ENCODE measurements at regions not wholly inside any gene's neighbourhood (a gene's known extent, or its start where the extent isn't known, plus 50 kb on each side); places are given as distances from the start of the nearest gene placed in this dataset.

GRCh38 chr11:41935241-41935640, 475.8 kb upstream of the LRRC4C start:
- no peak overlapping the region for H3K27ac ChIP-seq (ENCODE audit: poor library complexity, severe bottlenecking)
- H3K4me1 ChIP-seq (ENCODE audit: insufficient read depth, poor library complexity, severe bottlenecking): no peaks in the 10 kb centered on the region
- H3K27me3 ChIP-seq (ENCODE audit: insufficient read depth, poor library complexity, severe bottlenecking): no peaks in the 10 kb centered on the region
- no peak for TF ChIP-seq CTCF (IDR thresholded peaks at IDR 0.05; ENCODE audit: poor library complexity, severe bottlenecking)
- ATAC-seq (ENCODE audit: low read depth): no peak
- no peaks in the 10 kb centered on the region for H3K36me3 ChIP-seq (ENCODE audit: low read depth)
- no peak for DNase-seq (ENCODE audit: low spot score)
- H3K9me3 ChIP-seq (ENCODE audit: severe bottlenecking): no peaks in the 10 kb centered on the region
- H3K4me3 ChIP-seq (ENCODE audit: severe bottlenecking): no peak overlapping the region

- no peaks in the 10 kb centered on the region for H3K27me3 ChIP-seq (ENCODE audit: insufficient read depth, poor library complexity, severe bottlenecking)
- H3K27ac ChIP-seq (ENCODE audit: poor library complexity, severe bottlenecking): no peak overlapping the region
- H3K9me3 ChIP-seq (ENCODE audit: severe bottlenecking): no peaks in the 10 kb centered on the region
- no peak for ATAC-seq (ENCODE audit: low read depth)
- H3K4me1 ChIP-seq (ENCODE audit: insufficient read depth, poor library complexity, severe bottlenecking): no peaks in the 10 kb centered on the region
- no peak for DNase-seq (ENCODE audit: low spot score)
- no peak overlapping the region for H3K4me3 ChIP-seq (ENCODE audit: severe bottlenecking)
- no peaks in the 10 kb centered on the region for H3K36me3 ChIP-seq (ENCODE audit: low read depth)
- TF ChIP-seq CTCF (IDR thresholded peaks at IDR 0.05; ENCODE audit: poor library complexity, severe bottlenecking): no peak
Observed at GRCh38 chr11:41935795-41936194, 476.3 kb upstream of the LRRC4C start.

DNA sequence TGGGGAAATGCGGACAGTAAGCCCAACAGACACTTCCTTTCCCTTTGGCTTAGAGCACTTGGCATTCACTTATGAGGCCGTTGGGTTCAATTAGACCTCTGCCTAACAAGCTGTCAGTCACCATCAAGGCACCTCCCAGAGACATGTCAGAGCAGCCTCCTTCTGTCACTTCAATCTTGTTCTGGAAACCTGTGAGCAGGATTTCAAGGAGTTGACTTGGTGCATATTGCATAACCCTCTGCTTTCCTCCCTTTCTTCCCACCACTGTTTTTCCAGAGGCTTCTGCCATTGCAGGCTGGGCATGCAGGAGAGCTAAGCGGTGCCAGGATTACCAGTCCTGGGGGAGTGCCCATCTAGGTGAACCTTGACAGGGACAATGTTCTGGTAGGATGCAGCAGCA, 484.2 kb upstream of the LRRC4C start:
- Histone ChIP-seq H3K27me3 (ENCODE audit: insufficient read depth, poor library complexity, severe bottlenecking) (no peaks in the 10 kb centered on the region), H3K4me3 (ENCODE audit: severe bottlenecking) (no peak overlapping the region), H3K9me3 (ENCODE audit: severe bottlenecking) (no peaks in the 10 kb centered on the region), H3K4me1 (ENCODE audit: insufficient read depth, poor library complexity, severe bottlenecking) (no peaks in the 10 kb centered on the region), H3K36me3 (ENCODE audit: low read depth) (no peaks in the 10 kb centered on the region), H3K27ac (ENCODE audit: poor library complexity, severe bottlenecking) (no peak overlapping the region)
- ATAC-seq (ENCODE audit: low read depth) (no peak), DNase-seq (ENCODE audit: low spot score) (no peak)
- no peak for TF ChIP-seq CTCF (IDR thresholded peaks at IDR 0.05; ENCODE audit: poor library complexity, severe bottlenecking)

GRCh38 chr11:41947392-41947791, 487.9 kb upstream of the LRRC4C start:
- TF ChIP-seq CTCF (IDR thresholded peaks at IDR 0.05; ENCODE audit: poor library complexity, severe bottlenecking): no peak
- no peak for DNase-seq (ENCODE audit: low spot score)
- Histone ChIP-seq H3K9me3 (ENCODE audit: severe bottlenecking) (no peaks in the 10 kb centered on the region), H3K36me3 (ENCODE audit: low read depth) (no peaks in the 10 kb centered on the region), H3K4me1 (ENCODE audit: insufficient read depth, poor library complexity, severe bottlenecking) (no peaks in the 10 kb centered on the region), H3K27ac (ENCODE audit: poor library complexity, severe bottlenecking) (no peak overlapping the region), H3K27me3 (ENCODE audit: insufficient read depth, poor library complexity, severe bottlenecking) (no peaks in the 10 kb centered on the region), H3K4me3 (ENCODE audit: severe bottlenecking) (no peak overlapping the region)
- no peak for ATAC-seq (ENCODE audit: low read depth)

DNA sequence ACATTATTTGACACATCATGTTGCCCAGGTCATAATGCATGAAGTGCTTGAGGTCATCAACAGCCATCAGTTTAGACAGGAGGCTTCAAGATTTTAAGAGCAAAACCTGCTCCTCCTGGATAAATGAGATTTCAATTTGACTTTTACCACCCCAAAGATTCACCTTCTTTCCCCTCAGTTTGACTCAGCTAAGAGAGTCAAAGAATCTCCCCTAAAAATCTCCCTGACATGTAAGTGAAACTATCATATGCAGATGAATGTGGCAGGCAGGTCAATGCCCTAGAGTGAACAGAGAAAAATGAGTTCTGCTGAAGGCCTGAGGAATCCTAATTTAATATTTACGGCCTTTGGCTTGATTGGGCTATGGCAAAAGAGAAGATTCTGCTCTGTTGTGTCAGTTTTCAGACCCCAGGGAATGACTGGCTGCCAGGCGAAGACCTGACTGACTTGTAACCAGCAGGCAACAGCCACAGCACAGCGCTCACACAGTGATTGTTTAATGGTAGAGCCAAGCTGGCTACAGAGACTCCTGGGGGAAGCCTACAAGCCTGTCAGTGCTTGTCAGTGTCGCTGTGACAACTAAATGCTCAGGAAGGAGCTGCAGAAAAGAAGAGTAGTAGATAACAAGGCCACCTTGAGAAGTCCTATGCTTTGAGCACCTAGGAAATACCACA, 491.2 kb upstream of the LRRC4C start:
- Histone ChIP-seq H3K4me3 (ENCODE audit: severe bottlenecking) (no peak overlapping the region), H3K4me1 (ENCODE audit: insufficient read depth, poor library complexity, severe bottlenecking) (no peaks in the 10 kb centered on the region), H3K36me3 (ENCODE audit: low read depth) (no peaks in the 10 kb centered on the region), H3K9me3 (ENCODE audit: severe bottlenecking) (no peaks in the 10 kb centered on the region), H3K27me3 (ENCODE audit: insufficient read depth, poor library complexity, severe bottlenecking) (no peaks in the 10 kb centered on the region), H3K27ac (ENCODE audit: poor library complexity, severe bottlenecking) (no peak overlapping the region)
- ATAC-seq (ENCODE audit: low read depth) (no peak), DNase-seq (ENCODE audit: low spot score) (no peak)
- no peak for TF ChIP-seq CTCF (IDR thresholded peaks at IDR 0.05; ENCODE audit: poor library complexity, severe bottlenecking)
